ENCODE measurements at regions not wholly inside any gene's neighbourhood (a gene's known extent, or its start where the extent isn't known, plus 50 kb on each side); places are given as distances from the start of the nearest gene placed in this dataset.

GRCh38 chr14:34213332-34213731, 248.7 kb downstream of the SPTSSA start:
- DNase-seq (ENCODE audit: low spot score), result no peak

- DNase-seq (ENCODE audit: low spot score), result no peak
These were observed 249.7 kb downstream of the SPTSSA start for GRCh38 chr14:34212172-34212929.

GRCh38 chr14:34211732-34212131, 250.3 kb downstream of the SPTSSA start:
- DNase-seq (ENCODE audit: low spot score), result no peak

GRCh38 chr14:34208532-34208931, 253.5 kb downstream of the SPTSSA start:
- no peak for DNase-seq (ENCODE audit: low spot score)

GRCh38 chr14:34205799-34206198, 254.9 kb upstream of the EGLN3 start:
- no peak for DNase-seq (ENCODE audit: low spot score)

- DNase-seq (ENCODE audit: low spot score), result no peak
These were observed 253.9 kb upstream of the EGLN3 start for GRCh38 chr14:34204774-34205173.

GRCh38 chr14:34203251-34203722, 252.4 kb upstream of the EGLN3 start:
- DNase-seq (ENCODE audit: low spot score), result no peak

GRCh38 chr14:34201909-34202637, 251.2 kb upstream of the EGLN3 start:
- DNase-seq (ENCODE audit: low spot score), result no peak

- peak; percentile 93 for DNase-seq (ENCODE audit: low spot score)
These were observed 248.7 kb upstream of the EGLN3 start for GRCh38 chr14:34199585-34199984.

- DNase-seq (ENCODE audit: low spot score), result no peak
These were observed 247.2 kb upstream of the EGLN3 start for GRCh38 chr14:34198096-34198495.

GRCh38 chr14:34195964-34196363, 245.1 kb upstream of the EGLN3 start:
- no peak for DNase-seq (ENCODE audit: low spot score)

- no peak for DNase-seq (ENCODE audit: low spot score)
These were observed 239.8 kb upstream of the EGLN3 start for GRCh38 chr14:34190717-34191116.

GRCh38 chr14:34189866-34190265, 239.0 kb upstream of the EGLN3 start:
- DNase-seq (ENCODE audit: low spot score), result no peak

- DNase-seq (ENCODE audit: low spot score), result no peak
These were observed 236.7 kb upstream of the EGLN3 start for GRCh38 chr14:34187519-34188044.

- no peak for DNase-seq (ENCODE audit: low spot score)
These were observed 236.2 kb upstream of the EGLN3 start for GRCh38 chr14:34187061-34187460.

GRCh38 chr14:34184126-34184525, 233.3 kb upstream of the EGLN3 start:
- DNase-seq (ENCODE audit: low spot score), result no peak

- DNase-seq (ENCODE audit: low spot score), result no peak
These were observed 232.6 kb upstream of the EGLN3 start for GRCh38 chr14:34183478-34183877.

GRCh38 chr14:34181338-34181737, 230.5 kb upstream of the EGLN3 start:
- DNase-seq (ENCODE audit: low spot score), result no peak

- no peak for DNase-seq (ENCODE audit: low spot score)
These were observed 230.0 kb upstream of the EGLN3 start for GRCh38 chr14:34180869-34181268.

- no peak for DNase-seq (ENCODE audit: low spot score)
These were observed 229.6 kb upstream of the EGLN3 start for GRCh38 chr14:34180434-34180833.

GRCh38 chr14:34179727-34180126, 228.9 kb upstream of the EGLN3 start:
- DNase-seq (ENCODE audit: low spot score), result no peak

- no peak for DNase-seq (ENCODE audit: low spot score)
These were observed 226.6 kb upstream of the EGLN3 start for GRCh38 chr14:34177466-34177865.

GRCh38 chr14:34175574-34175973, 224.7 kb upstream of the EGLN3 start:
- DNase-seq (ENCODE audit: low spot score), result no peak

All from SW480 (cell line).